ENCODE measurements at regions not wholly inside any gene's neighbourhood (a gene's known extent, or its start where the extent isn't known, plus 50 kb on each side); places are given as distances from the start of the nearest gene placed in this dataset.

- in situ Hi-C loops (cut with MboI), result no loop called here
- Histone ChIP-seq H3K9me3 (ENCODE audit: low read depth) (no peaks in the 10 kb centered on the region), H3K4me3 (no peak overlapping the region), H3K9ac (no peak overlapping the region), H2AFZ (no peak overlapping the region), H3K4me2 (ENCODE audit: unreplicated experiment) (no peak overlapping the region), H3K36me3 (ENCODE audit: low read depth) (no peaks in the 10 kb centered on the region), H3K27ac (no peak overlapping the region), H3K79me2 (ENCODE audit: insufficient read depth) (no peaks in the 10 kb centered on the region), H4K20me1 (ENCODE audit: insufficient read depth) (no peaks in the 10 kb centered on the region), H3F3A (ENCODE audit: insufficient read depth) (peaks cover 6% of the 10 kb centered on the region), H3K27me3 (replicated peaks; ENCODE audit: insufficient read depth) (no peaks in the 10 kb centered on the region), H3K4me1 (ENCODE audit: insufficient read depth) (peaks cover 20% of the 10 kb centered on the region), H3K9me2 (ENCODE audit: insufficient read depth) (no peaks in the 10 kb centered on the region)
- 36 to 42% methylated on average over 2 of the region's 2 CpGs for WGBS, 2 experiments (ENCODE audit: low coverage in 1 of 2, low lambda C conversion rate in 2 of 2, missing lambda C conversion rate in 2 of 2)
- TF ChIP-seq EZH2phosphoT487 (IDR thresholded peaks at IDR 0.05; ENCODE audit: insufficient read depth, low read depth) (no peak), EZH2 (IDR thresholded peaks at IDR 0.05; ENCODE audit: insufficient read depth, poor library complexity, severe bottlenecking) (no peak)
- DNase-seq, result no peak
These were observed 87.3 kb upstream of the ZBED5 start for GRCh38 chr11:10945196-10945595.

- in situ Hi-C loops (cut with MboI), result no loop called here
- no peak overlapping the region for H3K4me3 ChIP-seq
- no peak for TF ChIP-seq EZH2 (IDR thresholded peaks at IDR 0.05; ENCODE audit: insufficient read depth, poor library complexity, severe bottlenecking)
- TF ChIP-seq EZH2phosphoT487 (IDR thresholded peaks at IDR 0.05; ENCODE audit: insufficient read depth, low read depth), result no peak
- H3F3A ChIP-seq (ENCODE audit: insufficient read depth), result peaks cover 6% of the 10 kb centered on the region
- no peaks in the 10 kb centered on the region for H3K9me3 ChIP-seq (ENCODE audit: low read depth)
- H2AFZ ChIP-seq, result no peak overlapping the region
- no peak overlapping the region for H3K9ac ChIP-seq
- peak; percentile 69 for DNase-seq
- WGBS, 2 experiments (ENCODE audit: low coverage in 1 of 2, low lambda C conversion rate in 2 of 2, missing lambda C conversion rate in 2 of 2), result 85 to 94% methylated on average over 2 of the region's 2 CpGs
- H3K4me1 ChIP-seq (ENCODE audit: insufficient read depth), result peaks cover 20% of the 10 kb centered on the region
- H3K79me2 ChIP-seq (ENCODE audit: insufficient read depth), result no peaks in the 10 kb centered on the region
- no peaks in the 10 kb centered on the region for H3K27me3 ChIP-seq (replicated peaks; ENCODE audit: insufficient read depth)
- H3K36me3 ChIP-seq (ENCODE audit: low read depth), result no peaks in the 10 kb centered on the region
- H3K9me2 ChIP-seq (ENCODE audit: insufficient read depth), result no peaks in the 10 kb centered on the region
- H4K20me1 ChIP-seq (ENCODE audit: insufficient read depth), result no peaks in the 10 kb centered on the region
- no peak overlapping the region for H3K27ac ChIP-seq
- H3K4me2 ChIP-seq (ENCODE audit: unreplicated experiment), result no peak overlapping the region
These were observed 86.1 kb upstream of the ZBED5 start for GRCh38 chr11:10943968-10944367.

- no peaks in the 10 kb centered on the region for H3K9me3 ChIP-seq (ENCODE audit: low read depth)
- H2AFZ ChIP-seq, result no peak overlapping the region
- peaks cover 6% of the 10 kb centered on the region for H3F3A ChIP-seq (ENCODE audit: insufficient read depth)
- peaks cover 20% of the 10 kb centered on the region for H3K4me1 ChIP-seq (ENCODE audit: insufficient read depth)
- no peak for TF ChIP-seq EZH2 (IDR thresholded peaks at IDR 0.05; ENCODE audit: insufficient read depth, poor library complexity, severe bottlenecking)
- TF ChIP-seq EZH2phosphoT487 (IDR thresholded peaks at IDR 0.05; ENCODE audit: insufficient read depth, low read depth), result no peak
- DNase-seq, result peak; percentile 50
- no peaks in the 10 kb centered on the region for H3K27me3 ChIP-seq (replicated peaks; ENCODE audit: insufficient read depth)
- H3K79me2 ChIP-seq (ENCODE audit: insufficient read depth), result no peaks in the 10 kb centered on the region
- no peak overlapping the region for H3K27ac ChIP-seq
- WGBS, 2 experiments (ENCODE audit: low coverage in 1 of 2, low lambda C conversion rate in 2 of 2, missing lambda C conversion rate in 2 of 2), result 29 to 40% methylated on average over 3 of the region's 3 CpGs
- no peak overlapping the region for H3K4me2 ChIP-seq (ENCODE audit: unreplicated experiment)
- in situ Hi-C loops (cut with MboI), result no loop called here
- no peaks in the 10 kb centered on the region for H3K36me3 ChIP-seq (ENCODE audit: low read depth)
- H3K9me2 ChIP-seq (ENCODE audit: insufficient read depth), result no peaks in the 10 kb centered on the region
- no peaks in the 10 kb centered on the region for H4K20me1 ChIP-seq (ENCODE audit: insufficient read depth)
- no peak overlapping the region for H3K9ac ChIP-seq
- no peak overlapping the region for H3K4me3 ChIP-seq
These were observed 84.8 kb upstream of the ZBED5 start for GRCh38 chr11:10942620-10943019.

GRCh38 chr11:10941871-10942270 lies 84.0 kb upstream of the ZBED5 start:
- Histone ChIP-seq H2AFZ (no peak overlapping the region), H3K9ac (no peak overlapping the region), H3K4me1 (ENCODE audit: insufficient read depth) (peaks cover 20% of the 10 kb centered on the region), H3K4me2 (ENCODE audit: unreplicated experiment) (no peak overlapping the region), H3F3A (ENCODE audit: insufficient read depth) (peaks cover 6% of the 10 kb centered on the region), H3K27me3 (replicated peaks; ENCODE audit: insufficient read depth) (no peaks in the 10 kb centered on the region), H3K9me2 (ENCODE audit: insufficient read depth) (no peaks in the 10 kb centered on the region), H3K9me3 (ENCODE audit: low read depth) (no peaks in the 10 kb centered on the region), H3K79me2 (ENCODE audit: insufficient read depth) (no peaks in the 10 kb centered on the region), H3K36me3 (ENCODE audit: low read depth) (no peaks in the 10 kb centered on the region), H3K27ac (no peak overlapping the region), H3K4me3 (no peak overlapping the region), H4K20me1 (ENCODE audit: insufficient read depth) (no peaks in the 10 kb centered on the region)
- peak; percentile 30 for DNase-seq
- WGBS, 2 experiments (ENCODE audit: low coverage in 1 of 2, low lambda C conversion rate in 2 of 2, missing lambda C conversion rate in 2 of 2), result 94 to 100% methylated on average over 1 of the region's 1 CpG
- in situ Hi-C loops (cut with MboI), result no loop called here
- TF ChIP-seq EZH2phosphoT487 (IDR thresholded peaks at IDR 0.05; ENCODE audit: insufficient read depth, low read depth) (no peak), EZH2 (IDR thresholded peaks at IDR 0.05; ENCODE audit: insufficient read depth, poor library complexity, severe bottlenecking) (no peak)

- Histone ChIP-seq H3K4me3 (no peak overlapping the region), H3K27ac (no peak overlapping the region), H3K9ac (no peak overlapping the region), H4K20me1 (ENCODE audit: insufficient read depth) (no peaks in the 10 kb centered on the region), H3F3A (ENCODE audit: insufficient read depth) (peaks cover 6% of the 10 kb centered on the region), H3K9me3 (ENCODE audit: low read depth) (no peaks in the 10 kb centered on the region), H2AFZ (no peak overlapping the region), H3K79me2 (ENCODE audit: insufficient read depth) (no peaks in the 10 kb centered on the region), H3K4me2 (ENCODE audit: unreplicated experiment) (no peak overlapping the region), H3K9me2 (ENCODE audit: insufficient read depth) (no peaks in the 10 kb centered on the region), H3K4me1 (ENCODE audit: insufficient read depth) (peaks cover 20% of the 10 kb centered on the region), H3K36me3 (ENCODE audit: low read depth) (no peaks in the 10 kb centered on the region), H3K27me3 (replicated peaks; ENCODE audit: insufficient read depth) (no peaks in the 10 kb centered on the region)
- WGBS, 2 experiments (ENCODE audit: low coverage in 1 of 2, low lambda C conversion rate in 2 of 2, missing lambda C conversion rate in 2 of 2), result 0 to 10% methylated on average over 1 of the region's 1 CpG
- TF ChIP-seq EZH2phosphoT487 (IDR thresholded peaks at IDR 0.05; ENCODE audit: insufficient read depth, low read depth) (no peak), EZH2 (IDR thresholded peaks at IDR 0.05; ENCODE audit: insufficient read depth, poor library complexity, severe bottlenecking) (no peak)
- no peak for DNase-seq
- in situ Hi-C loops (cut with MboI), result no loop called here
These were observed 83.6 kb upstream of the ZBED5 start for GRCh38 chr11:10941414-10941813.

Measured in GM23248 (cell line).